ENCODE measurements at regions not wholly inside any gene's neighbourhood (a gene's known extent, or its start where the extent isn't known, plus 50 kb on each side); places are given as distances from the start of the nearest gene placed in this dataset.

GRCh38 chr2:104118889-104119288 lies 735.0 kb upstream of the POU3F3 start:
- Histone ChIP-seq H3K4me1 (ENCODE audit: control insufficient read depth in 1 of 2, insufficient read depth in 1 of 2, low read depth in 1 of 2, low read length in 1 of 2) (no peaks in the 10 kb centered on the region), H3K4me3 (ENCODE audit: low read depth in 1 of 2, low read length in 1 of 2) (no peak overlapping the region), H3K27ac (no peak overlapping the region), H3K9me3 (no peaks in the 10 kb centered on the region), H3K27me3 (no peaks in the 10 kb centered on the region), H3K36me3 (no peaks in the 10 kb centered on the region)
- no peak for TF ChIP-seq CTCF (IDR thresholded peaks at IDR 0.05)

- no peaks in the 10 kb centered on the region for H3K9me3 ChIP-seq
- no peak overlapping the region for H3K27ac ChIP-seq
- no peak for TF ChIP-seq CTCF (IDR thresholded peaks at IDR 0.05)
- H3K4me1 ChIP-seq (ENCODE audit: control insufficient read depth in 1 of 2, insufficient read depth in 1 of 2, low read depth in 1 of 2, low read length in 1 of 2), result no peaks in the 10 kb centered on the region
- no peaks in the 10 kb centered on the region for H3K27me3 ChIP-seq
- H3K4me3 ChIP-seq (ENCODE audit: low read depth in 1 of 2, low read length in 1 of 2), result no peak overlapping the region
- no peaks in the 10 kb centered on the region for H3K36me3 ChIP-seq
Observed at GRCh38 chr2:104120171-104120570, 733.7 kb upstream of the POU3F3 start.

- H3K4me1 ChIP-seq (ENCODE audit: control insufficient read depth in 1 of 2, insufficient read depth in 1 of 2, low read depth in 1 of 2, low read length in 1 of 2), result no peaks in the 10 kb centered on the region
- no peaks in the 10 kb centered on the region for H3K27me3 ChIP-seq
- H3K4me3 ChIP-seq (ENCODE audit: low read depth in 1 of 2, low read length in 1 of 2), result no peak overlapping the region
- TF ChIP-seq CTCF (IDR thresholded peaks at IDR 0.05), result no peak
- H3K9me3 ChIP-seq, result no peaks in the 10 kb centered on the region
- no peaks in the 10 kb centered on the region for H3K36me3 ChIP-seq
- no peak overlapping the region for H3K27ac ChIP-seq
Observed at GRCh38 chr2:104125096-104125495, 728.8 kb upstream of the POU3F3 start.

- no peaks in the 10 kb centered on the region for H3K27me3 ChIP-seq
- no peaks in the 10 kb centered on the region for H3K36me3 ChIP-seq
- H3K4me1 ChIP-seq (ENCODE audit: control insufficient read depth in 1 of 2, insufficient read depth in 1 of 2, low read depth in 1 of 2, low read length in 1 of 2), result no peaks in the 10 kb centered on the region
- H3K27ac ChIP-seq, result no peak overlapping the region
- TF ChIP-seq CTCF (IDR thresholded peaks at IDR 0.05), result no peak
- no peak overlapping the region for H3K4me3 ChIP-seq (ENCODE audit: low read depth in 1 of 2, low read length in 1 of 2)
- H3K9me3 ChIP-seq, result no peaks in the 10 kb centered on the region
Observed at GRCh38 chr2:104127049-104127770, 726.7 kb upstream of the POU3F3 start.

- no peak for TF ChIP-seq CTCF (IDR thresholded peaks at IDR 0.05)
- H3K36me3 ChIP-seq, result no peaks in the 10 kb centered on the region
- H3K27me3 ChIP-seq, result no peaks in the 10 kb centered on the region
- H3K4me3 ChIP-seq (ENCODE audit: low read depth in 1 of 2, low read length in 1 of 2), result no peak overlapping the region
- H3K27ac ChIP-seq, result no peak overlapping the region
- H3K9me3 ChIP-seq, result no peaks in the 10 kb centered on the region
- peaks cover 5 to 16% of the 10 kb centered on the region in 2 experiments for H3K4me1 ChIP-seq (ENCODE audit: control insufficient read depth in 1 of 2, insufficient read depth in 1 of 2, low read depth in 1 of 2, low read length in 1 of 2)
Observed at GRCh38 chr2:104140361-104140760, 713.6 kb upstream of the POU3F3 start.

Measured in neutrophil (primary cell).